ENCODE measurements at regions not wholly inside any gene's neighbourhood (a gene's known extent, or its start where the extent isn't known, plus 50 kb on each side); places are given as distances from the start of the nearest gene placed in this dataset.

DNA sequence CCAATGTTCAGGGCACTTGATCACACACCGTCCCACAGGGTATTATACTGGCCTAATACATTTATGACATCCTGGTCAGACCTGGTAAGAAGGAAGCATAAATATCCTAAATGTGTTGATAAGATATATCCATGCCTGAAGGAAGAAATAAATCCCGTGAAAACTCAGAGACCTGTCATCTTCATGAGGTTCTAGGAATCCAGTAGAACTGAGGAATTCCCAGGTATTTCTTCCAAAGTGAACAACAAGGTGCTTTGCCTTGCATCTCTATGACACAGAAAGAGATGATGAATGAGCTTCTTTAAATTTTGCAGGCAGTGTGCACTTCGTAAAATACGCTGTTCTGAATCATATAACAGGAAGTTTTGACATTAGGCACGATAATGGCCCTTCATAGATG, 78.1 kb upstream of the VGLL3 start:
- intact Hi-C loops (cut with DNase I), result no loop called here
- ATAC-seq (no peak), DNase-seq (no peak)
- no peaks in the 10 kb centered on the region for H3K36me3 ChIP-seq
- TF ChIP-seq, protein P1, sequence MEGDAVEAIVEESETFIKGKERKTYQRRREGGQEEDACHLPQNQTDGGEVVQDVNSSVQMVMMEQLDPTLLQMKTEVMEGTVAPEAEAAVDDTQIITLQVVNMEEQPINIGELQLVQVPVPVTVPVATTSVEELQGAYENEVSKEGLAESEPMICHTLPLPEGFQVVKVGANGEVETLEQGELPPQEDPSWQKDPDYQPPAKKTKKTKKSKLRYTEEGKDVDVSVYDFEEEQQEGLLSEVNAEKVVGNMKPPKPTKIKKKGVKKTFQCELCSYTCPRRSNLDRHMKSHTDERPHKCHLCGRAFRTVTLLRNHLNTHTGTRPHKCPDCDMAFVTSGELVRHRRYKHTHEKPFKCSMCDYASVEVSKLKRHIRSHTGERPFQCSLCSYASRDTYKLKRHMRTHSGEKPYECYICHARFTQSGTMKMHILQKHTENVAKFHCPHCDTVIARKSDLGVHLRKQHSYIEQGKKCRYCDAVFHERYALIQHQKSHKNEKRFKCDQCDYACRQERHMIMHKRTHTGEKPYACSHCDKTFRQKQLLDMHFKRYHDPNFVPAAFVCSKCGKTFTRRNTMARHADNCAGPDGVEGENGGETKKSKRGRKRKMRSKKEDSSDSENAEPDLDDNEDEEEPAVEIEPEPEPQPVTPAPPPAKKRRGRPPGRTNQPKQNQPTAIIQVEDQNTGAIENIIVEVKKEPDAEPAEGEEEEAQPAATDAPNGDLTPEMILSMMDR (IDR thresholded peaks at IDR 0.05), result no peak
- H3K4me3 ChIP-seq, result no peak overlapping the region
- H3K4me1 ChIP-seq, result no peaks in the 10 kb centered on the region
- no peaks in the 10 kb centered on the region for H3K27me3 ChIP-seq
- no peak overlapping the region for H3K27ac ChIP-seq
- H3K9me3 ChIP-seq, result no peaks in the 10 kb centered on the region

DNA sequence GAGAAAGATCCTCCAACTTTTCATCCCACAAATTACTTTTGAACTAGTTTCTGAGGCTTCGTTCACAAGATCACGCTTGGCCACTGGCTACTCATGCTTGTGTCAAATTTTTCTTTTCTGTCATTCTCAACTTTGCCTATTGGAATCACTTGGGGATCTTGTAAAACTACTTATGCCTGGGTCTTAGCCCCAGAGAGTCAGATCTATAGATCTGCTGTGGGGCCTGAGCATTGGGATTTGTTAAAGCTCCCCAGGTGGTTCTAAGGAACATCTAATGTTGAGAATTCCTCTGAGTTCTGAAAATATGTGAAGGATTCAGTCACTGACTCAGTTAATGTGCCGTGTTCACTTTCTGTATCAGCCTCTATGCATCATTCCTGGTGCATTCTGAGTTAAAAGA, 71.7 kb upstream of the VGLL3 start:
- no peaks in the 10 kb centered on the region for H3K27me3 ChIP-seq
- ATAC-seq, result no peak
- H3K9me3 ChIP-seq, result no peaks in the 10 kb centered on the region
- H3K4me1 ChIP-seq, result no peaks in the 10 kb centered on the region
- intact Hi-C loops (cut with DNase I), result no loop called here
- DNase-seq, result no peak
- H3K4me3 ChIP-seq, result no peak overlapping the region
- no peaks in the 10 kb centered on the region for H3K36me3 ChIP-seq
- TF ChIP-seq, protein P1 (IDR thresholded peaks at IDR 0.05), result no peak
- H3K27ac ChIP-seq, result no peak overlapping the region

DNA sequence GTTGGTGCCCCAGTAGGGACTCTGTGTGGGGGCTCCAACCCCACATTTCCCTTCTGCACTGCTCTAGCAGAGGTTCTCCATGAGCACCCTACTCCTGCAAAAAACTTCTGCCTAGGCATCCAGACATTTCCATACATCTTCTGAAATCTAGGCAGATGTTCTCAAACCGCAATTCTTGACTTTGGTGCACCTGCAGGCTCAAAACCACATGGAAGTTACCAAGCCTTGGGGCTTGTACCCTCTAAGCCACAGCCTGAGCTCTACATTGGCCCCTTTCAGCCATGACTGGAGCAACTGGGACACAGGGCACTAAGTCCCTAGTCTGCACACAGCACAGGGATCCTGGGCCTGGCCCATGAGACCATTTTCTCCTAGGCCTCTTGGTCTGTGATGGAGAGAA, 66.5 kb upstream of the VGLL3 start:
- Histone ChIP-seq H3K27me3 (no peaks in the 10 kb centered on the region), H3K4me3 (no peak overlapping the region), H3K9me3 (no peaks in the 10 kb centered on the region), H3K27ac (no peak overlapping the region), H3K36me3 (no peaks in the 10 kb centered on the region), H3K4me1 (no peaks in the 10 kb centered on the region)
- DNase-seq (no peak), ATAC-seq (no peak)
- intact Hi-C loops (cut with DNase I), result no loop called here
- TF ChIP-seq, protein P1 (IDR thresholded peaks at IDR 0.05), result no peak

DNA sequence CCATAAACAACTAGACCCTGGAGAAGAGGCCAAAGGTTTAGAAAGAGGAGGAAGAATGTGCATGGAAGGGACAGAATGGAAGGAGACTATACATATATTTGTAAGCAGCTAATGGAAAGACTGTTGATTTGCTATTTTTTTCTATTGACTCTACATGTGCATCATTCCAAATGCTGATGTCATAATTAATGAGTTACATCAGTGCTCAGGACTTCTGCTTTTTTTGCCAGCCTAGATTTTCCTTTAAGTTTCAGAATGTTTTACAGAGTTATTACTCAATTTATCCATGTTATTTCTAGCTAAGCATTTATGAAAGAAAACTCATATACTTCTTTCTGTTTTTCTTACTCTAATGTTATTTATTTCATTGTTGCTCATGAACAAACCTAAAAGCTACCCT, 62.6 kb upstream of the VGLL3 start:
- Histone ChIP-seq H3K36me3 (no peaks in the 10 kb centered on the region), H3K27ac (no peak overlapping the region), H3K4me3 (no peak overlapping the region), H3K4me1 (no peaks in the 10 kb centered on the region), H3K9me3 (no peaks in the 10 kb centered on the region), H3K27me3 (no peaks in the 10 kb centered on the region)
- TF ChIP-seq, protein P1 (IDR thresholded peaks at IDR 0.05), result no peak
- intact Hi-C loops (cut with DNase I), result no loop called here
- DNase-seq, result no peak
- no peak for ATAC-seq

DNA sequence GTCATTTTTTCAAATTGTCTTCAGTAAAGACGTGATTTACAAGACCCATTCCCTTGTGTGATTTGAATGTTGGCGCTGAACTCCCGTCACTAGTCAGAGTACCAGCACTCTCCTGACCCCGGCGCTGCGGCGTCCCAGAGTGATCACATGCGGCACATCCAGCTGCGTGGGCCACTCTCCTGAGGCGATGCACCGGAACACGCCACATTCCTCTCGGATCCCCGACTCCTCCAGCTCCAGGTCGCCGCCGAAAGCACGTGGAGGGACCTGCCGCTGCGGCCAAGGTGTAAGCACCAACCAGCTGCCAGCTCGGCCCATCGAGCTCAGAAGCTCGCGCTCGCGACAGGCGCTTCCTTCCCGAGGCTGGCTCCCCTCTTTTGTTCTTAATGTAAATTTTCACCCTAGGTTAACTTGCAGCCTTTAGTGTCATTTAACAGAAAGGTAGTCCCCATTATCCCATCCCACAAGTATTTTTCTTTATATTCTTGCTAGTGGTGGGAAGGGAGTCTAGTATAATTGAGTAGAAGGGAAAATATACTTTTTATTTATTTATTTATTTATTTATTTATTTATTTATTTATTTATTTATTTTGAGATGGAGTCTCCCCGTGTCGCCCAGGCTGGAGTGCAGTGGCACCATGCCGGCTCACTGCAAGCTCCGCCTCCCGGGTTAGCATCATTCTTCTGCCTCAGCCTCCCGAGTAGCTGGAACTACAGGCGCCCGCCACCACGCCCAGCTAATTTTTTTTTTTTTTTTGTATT, 61.7 kb upstream of the VGLL3 start:
- H3K4me1 ChIP-seq, result no peaks in the 10 kb centered on the region
- H3K4me3 ChIP-seq, result no peak overlapping the region
- H3K9me3 ChIP-seq, result no peaks in the 10 kb centered on the region
- H3K27ac ChIP-seq, result no peak overlapping the region
- no peaks in the 10 kb centered on the region for H3K36me3 ChIP-seq
- H3K27me3 ChIP-seq, result no peaks in the 10 kb centered on the region
- peak in 1 of 4 donors; percentile 79 for DNase-seq
- intact Hi-C loops (cut with DNase I), result no loop called here
- TF ChIP-seq, protein P1 (IDR thresholded peaks at IDR 0.05), result no peak
- ATAC-seq, result no peak
